Activated naive CD8-positive, alpha-beta T cell treated with anti-CD3 and anti-CD28 coated beads for 36 hours (primary cell): ENCODE measurements at regions not wholly inside any gene's neighbourhood (a gene's known extent, or its start where the extent isn't known, plus 50 kb on each side); places are given as distances from the start of the nearest gene placed in this dataset.

Experiments used
- DNase-seq: peaks from one replicate; pipeline ENCODE4 v3.0.0; 2021
- H3K27ac Mint-ChIP-seq: one replicate; pipeline ENCODE4 v1.8.0; 2022; ENCODE audit warnings: mild to moderate bottlenecking, moderate library complexity, mixed read lengths
- H3K27me3 Mint-ChIP-seq: one replicate; pipeline ENCODE4 v1.8.0; 2022; ENCODE audit warnings: mild to moderate bottlenecking, mixed read lengths
- H3K36me3 Mint-ChIP-seq: one replicate; pipeline ENCODE4 v1.8.0; 2021; ENCODE audit warnings: mild to moderate bottlenecking, mixed read lengths
- H3K4me1 Mint-ChIP-seq: one replicate; pipeline ENCODE4 v1.8.0; 2021; ENCODE audit warnings: mixed read lengths
- H3K4me3 Mint-ChIP-seq: one replicate; pipeline ENCODE4 v1.8.0; 2022; ENCODE audit warnings: mild to moderate bottlenecking, moderate library complexity, mixed read lengths
- H3K9me3 Mint-ChIP-seq: one replicate; pipeline ENCODE4 v1.8.0; 2022; ENCODE audit warnings: mixed read lengths

DNA sequence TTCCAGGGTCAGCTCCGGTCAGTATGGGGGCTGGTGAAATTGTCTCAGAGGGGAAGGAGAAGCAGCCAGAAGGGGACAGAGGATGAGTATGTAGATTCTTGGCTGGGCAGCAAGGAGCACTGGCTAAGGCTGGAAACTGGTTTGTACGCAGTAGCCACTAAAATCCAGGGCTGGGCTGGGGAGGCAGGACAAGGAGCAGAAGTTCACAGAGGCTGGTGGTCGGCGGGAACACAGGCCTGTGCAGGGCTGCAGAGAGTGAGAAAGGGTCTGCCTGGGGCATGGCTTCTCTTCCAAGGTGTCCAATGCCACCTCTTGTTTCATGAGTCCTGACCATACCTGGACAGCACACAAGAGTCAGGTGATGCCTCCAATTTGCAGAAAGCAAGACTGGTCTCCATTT lies 94.4 kb upstream of the HDAC4 start:
- no peaks in the 10 kb centered on the region for H3K4me1 Mint-ChIP-seq
- no peaks in the 10 kb centered on the region for H3K36me3 Mint-ChIP-seq
- no peaks in the 10 kb centered on the region for H3K27me3 Mint-ChIP-seq
- H3K27ac Mint-ChIP-seq, result no peak overlapping the region
- H3K4me3 Mint-ChIP-seq, result no peak overlapping the region
- DNase-seq, result no peak
- no peaks in the 10 kb centered on the region for H3K9me3 Mint-ChIP-seq

DNA sequence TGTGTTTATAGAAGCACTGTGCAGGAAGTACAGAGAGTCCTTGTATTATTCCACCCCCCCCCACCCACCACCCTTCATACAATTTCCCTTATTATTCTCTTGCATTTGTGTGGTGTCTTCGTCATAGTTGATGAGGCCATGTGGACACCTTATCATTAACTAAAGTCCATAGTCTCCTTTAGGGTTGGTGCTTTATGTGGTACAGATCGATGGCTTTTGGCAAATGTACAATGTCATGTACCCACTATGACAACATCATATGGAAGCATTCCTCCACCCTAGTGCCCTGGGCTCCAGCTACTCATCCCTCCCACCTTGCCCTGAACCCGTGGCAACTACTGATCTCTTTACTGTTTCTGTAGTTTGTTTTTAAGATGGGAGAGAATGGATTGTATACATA lies 93.8 kb upstream of the HDAC4 start:
- Mint-ChIP-seq H3K27ac (no peak overlapping the region), H3K4me1 (no peaks in the 10 kb centered on the region), H3K9me3 (no peaks in the 10 kb centered on the region), H3K27me3 (no peaks in the 10 kb centered on the region), H3K36me3 (no peaks in the 10 kb centered on the region), H3K4me3 (no peak overlapping the region)
- no peak for DNase-seq

DNA sequence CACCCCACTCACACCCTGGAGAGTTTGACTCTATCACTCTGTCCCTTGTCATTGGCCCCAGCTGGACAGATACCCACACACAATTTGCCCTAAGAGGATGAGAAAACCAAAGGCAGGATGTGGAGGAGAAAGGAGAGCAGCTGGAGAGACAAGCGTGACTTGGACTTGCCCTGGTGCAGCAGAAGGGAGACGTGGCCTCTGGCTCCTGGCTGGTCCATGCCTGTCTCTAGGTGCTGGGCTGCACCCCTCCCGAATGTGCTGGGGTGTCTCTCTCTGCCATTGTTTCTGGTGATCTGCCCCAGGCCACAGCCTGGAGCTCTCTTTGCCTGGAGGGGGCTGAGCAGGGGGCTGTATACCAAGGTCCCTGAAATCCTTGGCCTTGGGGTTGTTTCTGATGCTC lies 88.7 kb upstream of the HDAC4 start:
- no peaks in the 10 kb centered on the region for H3K27me3 Mint-ChIP-seq
- no peaks in the 10 kb centered on the region for H3K4me1 Mint-ChIP-seq
- no peak overlapping the region for H3K4me3 Mint-ChIP-seq
- no peaks in the 10 kb centered on the region for H3K36me3 Mint-ChIP-seq
- no peak overlapping the region for H3K27ac Mint-ChIP-seq
- DNase-seq, result no peak
- no peaks in the 10 kb centered on the region for H3K9me3 Mint-ChIP-seq

DNA sequence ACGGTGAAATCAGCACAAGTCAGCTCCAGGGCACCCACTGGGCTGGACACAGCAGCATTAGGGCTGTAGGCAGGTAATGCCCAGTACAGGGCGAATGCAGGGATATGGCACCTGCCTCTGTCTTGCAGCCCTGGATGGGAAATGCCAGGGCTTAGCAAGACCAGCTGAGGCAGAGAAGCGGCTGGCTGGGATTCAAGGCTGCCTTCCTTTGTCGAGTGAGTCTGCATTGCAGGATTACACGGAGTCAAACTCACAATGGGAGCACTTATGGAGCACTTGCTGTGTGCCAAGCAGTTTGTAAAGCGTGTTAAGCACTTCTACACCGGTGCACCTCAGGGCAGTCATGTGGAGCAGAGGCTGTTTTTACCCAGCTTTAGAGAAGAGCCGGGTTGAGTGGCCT lies 87.3 kb upstream of the HDAC4 start:
- Mint-ChIP-seq H3K4me3 (no peak overlapping the region), H3K27me3 (no peaks in the 10 kb centered on the region), H3K36me3 (no peaks in the 10 kb centered on the region), H3K9me3 (no peaks in the 10 kb centered on the region), H3K4me1 (no peaks in the 10 kb centered on the region), H3K27ac (no peak overlapping the region)
- DNase-seq, result no peak

DNA sequence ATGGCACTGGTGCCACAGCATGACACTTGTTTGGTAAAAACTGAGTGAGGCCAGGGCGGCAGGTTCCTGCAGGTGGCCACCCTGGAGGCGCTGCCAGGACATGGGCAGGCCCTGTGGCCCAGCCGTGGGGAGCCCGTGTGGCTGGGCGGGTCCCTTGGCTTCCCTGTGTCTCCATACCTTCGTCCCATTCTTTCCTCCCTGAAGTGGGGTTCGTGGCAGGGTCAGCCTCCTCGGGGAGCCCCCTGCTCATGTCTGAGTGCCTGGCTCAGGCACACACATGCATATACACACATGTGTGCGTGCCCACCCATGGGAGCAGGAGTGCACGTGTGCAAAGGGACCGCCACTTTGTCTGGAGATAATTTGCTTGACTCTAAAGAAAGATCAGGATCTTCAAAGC lies 86.5 kb upstream of the HDAC4 start:
- Mint-ChIP-seq H3K36me3 (no peaks in the 10 kb centered on the region), H3K27ac (no peak overlapping the region), H3K27me3 (no peaks in the 10 kb centered on the region), H3K4me3 (no peak overlapping the region), H3K9me3 (no peaks in the 10 kb centered on the region), H3K4me1 (no peaks in the 10 kb centered on the region)
- no peak for DNase-seq

DNA sequence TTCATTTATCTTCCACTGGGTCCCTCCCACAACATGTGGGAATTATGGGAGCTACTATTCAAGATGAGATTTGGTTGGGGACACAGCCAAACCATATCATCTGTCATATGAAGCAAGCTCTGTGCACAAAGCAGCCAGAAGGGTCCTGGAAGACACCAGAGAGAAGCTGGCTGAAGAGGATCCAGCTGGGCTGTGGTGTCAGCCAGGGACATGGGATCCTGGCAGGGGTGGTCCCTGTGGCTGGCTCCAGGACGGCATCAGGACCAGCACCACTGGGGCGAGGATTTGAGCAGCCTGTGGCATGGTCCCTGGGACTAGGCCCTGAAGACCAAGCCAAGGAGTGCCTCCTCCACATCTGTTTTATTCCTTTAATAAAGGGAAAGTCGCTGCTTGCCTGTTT lies 84.8 kb upstream of the HDAC4 start:
- Mint-ChIP-seq H3K4me1 (no peaks in the 10 kb centered on the region), H3K9me3 (no peaks in the 10 kb centered on the region), H3K4me3 (no peak overlapping the region), H3K27ac (no peak overlapping the region), H3K27me3 (no peaks in the 10 kb centered on the region), H3K36me3 (no peaks in the 10 kb centered on the region)
- DNase-seq, result no peak

DNA sequence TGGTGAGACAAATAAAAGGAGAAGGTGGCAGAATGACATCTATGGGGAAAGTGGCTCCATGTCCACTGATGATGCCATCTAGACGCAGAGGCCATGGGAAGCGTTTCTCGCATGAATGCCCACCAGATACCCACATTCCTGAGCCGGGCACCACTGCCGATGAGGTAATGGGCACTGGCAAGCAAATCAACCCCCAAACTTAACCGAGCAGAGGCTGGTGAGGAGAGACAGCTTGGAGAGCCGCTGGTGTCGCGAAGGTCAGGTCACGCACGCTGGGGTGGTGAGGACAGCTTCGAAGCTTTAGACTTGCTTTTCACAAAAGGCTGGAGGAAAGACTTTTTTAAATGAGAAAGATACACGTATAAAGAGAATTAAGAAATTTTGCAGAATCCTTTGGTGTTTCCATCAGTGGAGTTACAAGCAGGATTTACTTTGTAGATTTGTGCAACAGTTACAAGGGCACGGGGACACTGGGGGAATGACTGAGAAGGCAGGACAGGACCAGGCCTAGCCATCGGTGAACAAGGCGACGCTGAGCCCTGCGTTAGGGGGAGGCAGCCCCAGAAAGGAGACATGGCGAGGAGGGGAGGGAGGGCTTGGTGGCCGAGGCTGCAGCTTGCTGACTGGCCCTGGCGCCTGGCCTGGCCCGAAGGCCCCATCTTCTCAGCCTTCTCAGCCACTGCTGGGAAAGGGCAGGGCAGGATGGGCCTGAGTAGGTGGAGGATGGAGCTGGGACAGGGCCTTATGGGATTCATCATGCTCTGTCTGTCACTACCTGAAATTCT lies 83.9 kb upstream of the HDAC4 start:
- Mint-ChIP-seq H3K27me3 (no peaks in the 10 kb centered on the region), H3K9me3 (no peaks in the 10 kb centered on the region), H3K4me3 (no peak overlapping the region), H3K4me1 (no peaks in the 10 kb centered on the region), H3K36me3 (no peaks in the 10 kb centered on the region), H3K27ac (no peak overlapping the region)
- no peak for DNase-seq

DNA sequence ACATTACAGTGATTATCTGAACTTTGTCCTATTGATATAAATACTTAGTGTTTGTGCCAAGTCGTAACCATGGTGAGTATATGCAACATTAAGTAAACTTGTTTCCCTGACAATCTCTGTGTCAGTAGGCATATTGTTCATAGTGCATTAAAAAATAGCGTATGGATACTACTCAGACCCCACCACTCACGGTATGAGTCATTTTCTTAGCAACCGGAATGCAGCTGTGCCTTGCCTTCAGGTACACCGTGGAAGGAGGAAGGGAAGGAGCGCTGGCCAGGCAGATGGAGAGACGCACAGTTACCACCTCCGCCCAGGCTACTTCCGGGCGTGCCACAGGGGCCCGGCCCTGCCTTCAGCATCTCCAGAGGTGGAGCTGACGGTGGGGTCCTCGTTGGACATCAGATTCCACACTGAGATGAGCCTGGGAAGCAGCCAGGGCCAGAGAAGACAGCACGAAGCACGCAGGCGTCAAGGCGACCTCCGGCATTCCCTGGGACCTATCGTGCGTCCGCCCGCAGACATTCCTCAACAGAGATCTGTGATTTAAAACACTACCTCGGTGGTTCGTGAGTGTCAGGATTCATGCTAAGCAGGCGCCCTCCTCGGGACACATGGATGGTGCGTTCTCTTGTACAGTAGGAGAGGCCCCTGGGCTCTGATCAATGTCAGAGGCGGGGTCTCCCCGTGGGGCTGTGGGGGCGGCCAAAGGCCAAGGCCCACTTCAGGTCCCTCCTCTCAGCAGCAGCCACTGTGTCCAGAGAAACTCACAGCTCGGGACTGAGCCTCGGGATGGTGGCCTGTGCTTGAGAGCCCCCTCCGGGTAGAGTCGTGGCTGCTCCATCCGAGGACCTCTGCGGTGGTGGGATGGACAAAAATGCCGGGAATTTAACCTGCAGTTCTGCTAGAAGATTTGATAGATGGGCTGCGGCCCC lies 82.2 kb upstream of the HDAC4 start:
- no peak overlapping the region for H3K4me3 Mint-ChIP-seq
- no peaks in the 10 kb centered on the region for H3K36me3 Mint-ChIP-seq
- no peaks in the 10 kb centered on the region for H3K27me3 Mint-ChIP-seq
- H3K27ac Mint-ChIP-seq, result no peak overlapping the region
- H3K4me1 Mint-ChIP-seq, result no peaks in the 10 kb centered on the region
- DNase-seq, result no peak
- H3K9me3 Mint-ChIP-seq, result no peaks in the 10 kb centered on the region

DNA sequence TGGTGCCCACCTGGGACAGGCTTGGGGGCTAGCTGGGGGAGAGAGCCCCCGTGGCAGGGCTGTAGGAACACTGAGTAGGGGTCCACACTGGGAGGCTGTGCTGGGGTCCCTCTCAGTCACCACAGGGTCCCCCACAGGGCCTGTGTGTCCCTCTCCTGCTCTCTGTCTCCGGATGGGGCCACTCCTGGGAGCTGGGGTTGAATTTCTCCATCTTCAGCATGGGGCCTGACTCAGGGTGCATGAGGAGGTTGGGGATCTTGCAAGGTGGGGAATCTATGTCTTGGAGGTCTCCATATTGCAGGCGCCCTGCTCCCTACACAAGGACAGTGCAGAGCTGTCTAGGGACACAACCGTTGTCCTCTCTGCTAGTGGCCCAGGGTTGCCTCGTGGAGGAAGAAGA lies 78.7 kb upstream of the HDAC4 start:
- no peak overlapping the region for H3K4me3 Mint-ChIP-seq
- H3K4me1 Mint-ChIP-seq, result no peaks in the 10 kb centered on the region
- no peak for DNase-seq
- no peaks in the 10 kb centered on the region for H3K36me3 Mint-ChIP-seq
- H3K27me3 Mint-ChIP-seq, result no peaks in the 10 kb centered on the region
- H3K27ac Mint-ChIP-seq, result no peak overlapping the region
- no peaks in the 10 kb centered on the region for H3K9me3 Mint-ChIP-seq

DNA sequence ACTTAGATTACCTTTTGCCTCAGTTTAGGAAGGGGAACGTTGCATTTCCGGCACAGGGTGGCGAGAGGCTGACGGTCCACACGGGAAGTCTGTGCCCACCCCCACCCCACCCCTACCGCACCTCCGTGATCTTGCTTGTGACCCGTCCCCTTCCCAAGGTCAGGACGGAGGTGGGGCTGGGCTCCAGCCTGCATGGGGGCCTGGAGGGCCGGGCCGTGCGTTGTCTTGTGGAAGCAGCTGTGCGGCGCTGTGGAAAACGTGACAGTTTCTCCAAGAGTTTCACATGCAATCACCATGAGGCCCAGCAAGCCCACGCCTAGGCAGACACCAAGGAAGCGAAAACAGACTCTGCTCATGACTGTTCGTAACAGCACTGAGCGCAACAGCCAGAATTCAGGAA lies 76.8 kb upstream of the HDAC4 start:
- Mint-ChIP-seq H3K27me3 (no peaks in the 10 kb centered on the region), H3K4me3 (no peak overlapping the region), H3K4me1 (no peaks in the 10 kb centered on the region), H3K36me3 (no peaks in the 10 kb centered on the region), H3K9me3 (no peaks in the 10 kb centered on the region), H3K27ac (no peak overlapping the region)
- no peak for DNase-seq

DNA sequence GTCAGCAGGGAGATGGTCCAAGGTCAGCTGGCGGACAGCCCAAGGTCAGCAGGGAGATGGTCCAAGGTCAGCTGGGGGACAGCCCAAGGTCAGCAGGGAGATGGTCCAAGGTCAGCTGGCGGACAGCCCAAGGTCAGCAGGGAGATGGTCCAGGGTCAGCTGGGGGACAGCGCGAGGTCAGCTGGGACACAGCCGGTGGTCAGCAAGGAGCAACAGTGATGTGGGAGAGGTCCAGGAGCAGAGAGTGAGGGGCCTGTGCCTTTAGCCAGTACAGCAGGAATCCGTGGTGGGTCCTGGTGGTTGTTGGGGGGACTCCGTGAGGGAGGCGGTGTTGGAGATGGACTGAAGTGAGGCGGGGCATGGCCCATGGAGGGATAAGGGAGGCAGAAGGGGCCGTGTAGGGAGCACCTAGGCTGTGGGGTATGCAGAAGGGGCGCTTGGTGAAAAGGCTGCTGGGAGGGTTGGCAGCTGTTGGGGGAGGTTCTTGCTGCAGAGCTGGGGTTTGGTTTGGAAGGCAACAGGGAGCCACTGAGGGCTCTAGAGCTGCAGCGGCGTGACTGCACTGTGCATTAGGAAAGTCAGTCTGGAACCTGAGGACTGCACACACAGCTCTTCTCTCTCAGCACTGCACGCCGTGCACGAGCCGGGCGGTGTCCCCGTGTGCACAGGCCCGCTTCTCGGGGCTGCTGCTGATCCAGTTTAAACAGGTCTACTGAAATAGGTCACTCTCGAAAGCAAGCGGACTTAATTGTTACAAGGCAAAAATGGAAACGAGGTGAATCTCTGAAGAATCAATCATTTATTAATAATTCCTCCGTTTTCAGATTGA lies 76.2 kb upstream of the HDAC4 start:
- no peak for DNase-seq
- Mint-ChIP-seq H3K36me3 (no peaks in the 10 kb centered on the region), H3K4me3 (no peak overlapping the region), H3K9me3 (no peaks in the 10 kb centered on the region), H3K4me1 (no peaks in the 10 kb centered on the region), H3K27ac (no peak overlapping the region), H3K27me3 (no peaks in the 10 kb centered on the region)

DNA sequence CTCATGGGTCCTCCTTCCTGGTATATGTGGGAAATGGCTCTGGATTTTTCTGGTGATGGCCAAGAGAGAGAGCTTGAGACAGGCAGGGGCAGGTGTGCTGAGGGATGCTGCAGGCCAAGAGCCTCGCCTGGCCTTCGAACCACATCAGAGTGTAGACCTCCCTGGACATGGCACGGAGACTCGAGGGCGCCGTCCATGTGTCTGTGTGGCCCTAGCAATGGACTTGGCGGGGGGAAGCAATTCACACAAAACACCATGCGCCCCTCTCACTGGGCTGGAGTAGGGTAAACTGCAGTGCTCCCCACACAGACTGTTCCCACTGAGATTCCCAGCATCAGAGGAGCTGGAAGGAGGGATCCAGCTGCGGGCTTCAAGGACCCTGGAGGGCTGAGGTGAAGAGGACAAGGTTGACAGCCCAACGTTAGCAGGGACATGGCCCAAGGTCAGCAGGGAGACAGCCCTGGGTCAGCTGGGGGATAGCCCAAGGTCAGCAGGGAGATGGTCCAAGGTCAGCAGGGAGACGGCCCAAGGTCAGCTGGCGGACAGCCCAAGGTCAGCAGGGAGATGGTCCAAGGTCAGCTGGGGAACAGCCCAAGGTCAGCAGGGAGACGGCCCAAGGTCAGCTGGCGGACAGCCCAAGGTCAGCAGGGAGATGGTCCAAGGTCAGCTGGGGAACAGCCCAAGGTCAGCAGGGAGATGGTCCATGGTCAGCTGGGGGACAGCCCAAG lies 75.4 kb upstream of the HDAC4 start:
- Mint-ChIP-seq H3K4me3 (no peak overlapping the region), H3K4me1 (no peaks in the 10 kb centered on the region), H3K9me3 (no peaks in the 10 kb centered on the region), H3K36me3 (no peaks in the 10 kb centered on the region), H3K27me3 (no peaks in the 10 kb centered on the region), H3K27ac (no peak overlapping the region)
- no peak for DNase-seq

DNA sequence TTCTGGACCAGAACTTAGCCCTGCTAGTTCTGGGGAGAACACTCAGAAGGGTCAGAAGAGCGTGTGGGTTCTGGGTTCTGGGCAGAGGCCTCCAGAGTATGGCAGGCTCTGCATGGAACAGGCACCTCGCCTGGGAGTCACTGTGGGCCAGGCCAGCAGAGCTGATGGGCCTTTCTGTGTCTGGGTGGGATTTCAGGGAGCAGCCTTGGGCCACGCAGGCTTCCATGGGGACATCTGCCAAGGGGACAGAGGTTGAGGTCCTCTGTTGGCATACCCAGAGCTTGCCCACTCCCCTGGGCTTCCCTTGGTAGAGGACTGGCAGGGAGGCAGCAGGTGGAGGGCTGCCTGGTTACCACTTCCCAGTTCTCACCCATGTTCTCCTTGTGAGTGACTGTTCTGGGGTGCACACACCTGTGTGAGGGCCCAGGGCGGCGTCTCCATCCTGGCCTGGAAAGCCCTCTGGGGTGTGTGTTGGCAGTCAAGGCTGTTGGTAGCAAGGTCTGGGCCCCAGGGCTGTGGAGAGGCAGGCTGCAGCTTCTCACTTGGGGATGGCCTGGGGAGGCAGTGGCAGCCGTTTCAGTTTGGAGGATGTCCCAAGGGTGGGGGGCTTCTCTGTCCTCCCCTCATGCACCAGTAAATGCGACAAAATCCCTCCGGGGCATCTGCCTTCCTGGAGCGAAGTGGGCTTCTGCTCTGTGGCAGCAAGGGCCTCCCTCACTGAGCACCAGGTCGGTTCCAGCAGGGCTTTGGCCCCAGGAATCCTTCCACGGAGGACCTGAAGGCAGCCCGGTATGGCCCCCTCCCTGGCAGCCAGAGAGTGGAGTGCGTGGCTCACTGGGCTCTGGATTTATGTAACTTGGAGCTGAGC lies 74.6 kb upstream of the HDAC4 start:
- Mint-ChIP-seq H3K9me3 (no peaks in the 10 kb centered on the region), H3K4me1 (no peaks in the 10 kb centered on the region), H3K36me3 (no peaks in the 10 kb centered on the region), H3K27me3 (no peaks in the 10 kb centered on the region), H3K4me3 (no peak overlapping the region), H3K27ac (no peak overlapping the region)
- DNase-seq, result no peak

DNA sequence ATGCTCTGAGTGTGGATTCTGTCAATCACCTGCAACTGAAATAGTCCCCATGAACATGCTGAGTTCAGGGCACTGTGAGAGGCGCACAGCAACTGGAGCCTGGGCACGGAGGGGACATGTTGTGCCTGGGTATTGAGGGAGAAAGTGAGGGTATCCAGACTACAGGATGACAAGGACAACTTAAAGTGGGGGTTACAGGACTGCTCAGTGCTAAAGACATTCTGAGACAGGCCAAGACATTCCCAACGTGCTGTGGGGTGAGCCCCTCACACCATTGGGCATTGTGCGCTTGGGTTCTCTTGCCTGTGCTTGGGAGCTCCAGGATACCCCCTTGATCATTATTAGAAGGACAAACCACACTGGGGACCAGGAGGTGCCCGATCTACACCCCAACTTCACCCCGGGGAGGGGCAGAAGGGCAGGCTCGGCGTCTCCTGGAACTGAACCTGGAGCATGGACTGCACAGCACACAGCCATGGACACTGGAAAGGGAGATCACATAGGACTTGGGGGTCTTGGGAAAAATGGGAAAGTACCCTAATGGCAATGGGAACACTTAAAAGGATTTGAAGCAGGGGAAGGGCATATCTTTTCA lies 72.5 kb upstream of the HDAC4 start:
- H3K27me3 Mint-ChIP-seq, result no peaks in the 10 kb centered on the region
- H3K9me3 Mint-ChIP-seq, result no peaks in the 10 kb centered on the region
- no peaks in the 10 kb centered on the region for H3K36me3 Mint-ChIP-seq
- no peaks in the 10 kb centered on the region for H3K4me1 Mint-ChIP-seq
- H3K4me3 Mint-ChIP-seq, result no peak overlapping the region
- no peak for DNase-seq
- H3K27ac Mint-ChIP-seq, result no peak overlapping the region
